Activated T-helper 1 cell treated with anti-CD3 and anti-CD28 coated beads, Interleukin-2, amount 50 U/mL, for 16 hours (primary cell): ENCODE measurements at regions not wholly inside any gene's neighbourhood (a gene's known extent, or its start where the extent isn't known, plus 50 kb on each side); places are given as distances from the start of the nearest gene placed in this dataset.
"Not testable (repeated sequence)": the region's sequence is repeated elsewhere in the genome, so short reads cannot be mapped to it uniquely, and the experiment has no call there.

ENCODE experiments used
- DNase-seq, 2 donors: peaks; one replicate each; pipeline ENCODE4 v3.0.0-alpha.2; 2020; ENCODE audit warnings: low read depth in 1 of 2, low spot score in 1 of 2

GRCh38 chr7:145805496-145805895, 311.1 kb upstream of the CNTNAP2 start:
- not testable (repeated sequence) for DNase-seq

- no peak for DNase-seq
These were observed 319.1 kb upstream of the CNTNAP2 start for GRCh38 chr7:145797507-145797906.

GRCh38 chr7:145795132-145795531, 321.5 kb upstream of the CNTNAP2 start:
- no peak for DNase-seq

DNA sequence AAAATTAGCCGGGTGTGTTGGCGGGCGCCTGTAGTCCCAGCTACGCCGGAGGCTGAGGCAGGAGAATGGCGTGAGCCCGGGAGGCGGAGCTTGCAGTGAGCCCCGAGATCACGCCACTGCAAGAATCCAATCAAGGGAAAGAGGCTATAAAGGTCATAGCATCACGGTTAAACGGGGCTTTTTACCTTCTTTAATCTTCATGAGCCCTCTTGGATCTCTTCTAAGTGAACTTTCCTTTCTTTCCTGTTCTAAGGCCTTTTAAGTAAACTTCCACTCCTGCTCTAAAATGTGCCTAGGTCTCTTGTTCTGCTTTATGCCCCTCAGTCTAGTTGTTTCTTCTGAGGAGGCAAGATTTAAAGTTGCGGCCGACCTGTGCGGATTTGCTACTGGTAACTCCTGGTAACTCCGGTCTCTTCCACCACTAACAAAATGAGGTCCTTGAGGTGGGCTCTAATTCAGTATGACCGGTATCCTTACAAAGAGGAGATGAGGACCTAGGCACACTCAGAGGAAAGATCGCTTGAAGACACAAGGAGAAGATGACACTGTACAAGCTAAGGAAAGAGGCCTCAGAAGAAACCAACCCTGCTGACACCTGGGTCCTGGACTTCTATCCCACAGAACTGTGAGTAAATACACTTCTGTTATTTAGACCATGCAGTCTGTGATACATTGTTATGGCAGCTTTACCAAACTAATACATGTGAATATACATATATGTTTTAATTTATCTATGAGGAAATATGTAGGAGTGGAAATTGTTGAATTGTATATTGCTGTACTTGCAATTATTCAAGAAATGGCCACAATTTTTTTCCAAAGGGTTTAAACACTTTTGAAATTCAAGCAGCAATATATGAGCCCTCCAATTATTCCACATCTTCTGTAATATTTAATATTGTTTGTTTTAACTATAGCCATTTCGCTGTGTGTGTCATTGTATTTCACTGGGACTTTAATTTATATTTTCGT, 331.5 kb upstream of the CNTNAP2 start:
- no peak for DNase-seq

- not testable (repeated sequence) for DNase-seq
These were observed 335.2 kb upstream of the CNTNAP2 start for GRCh38 chr7:145781388-145781787.

DNA sequence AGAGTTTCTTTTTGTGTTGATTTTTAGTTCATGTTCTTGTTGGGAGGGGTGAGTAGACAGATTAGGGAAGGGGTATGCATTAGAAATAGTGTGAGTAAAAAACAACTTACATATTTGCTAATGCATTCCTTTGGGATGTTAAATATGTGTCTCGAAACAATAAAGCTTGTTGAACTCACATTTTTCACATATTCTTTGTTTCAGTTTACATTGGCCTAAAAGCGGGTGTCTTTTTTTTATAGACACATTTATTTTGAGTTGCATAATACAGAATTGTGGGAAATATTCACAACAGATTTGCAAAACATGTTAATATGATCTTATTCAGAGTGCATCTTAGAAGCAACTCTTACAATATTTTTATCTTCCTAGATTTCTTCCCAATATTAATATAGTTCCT, 337.5 kb upstream of the CNTNAP2 start:
- DNase-seq: no peak

DNA sequence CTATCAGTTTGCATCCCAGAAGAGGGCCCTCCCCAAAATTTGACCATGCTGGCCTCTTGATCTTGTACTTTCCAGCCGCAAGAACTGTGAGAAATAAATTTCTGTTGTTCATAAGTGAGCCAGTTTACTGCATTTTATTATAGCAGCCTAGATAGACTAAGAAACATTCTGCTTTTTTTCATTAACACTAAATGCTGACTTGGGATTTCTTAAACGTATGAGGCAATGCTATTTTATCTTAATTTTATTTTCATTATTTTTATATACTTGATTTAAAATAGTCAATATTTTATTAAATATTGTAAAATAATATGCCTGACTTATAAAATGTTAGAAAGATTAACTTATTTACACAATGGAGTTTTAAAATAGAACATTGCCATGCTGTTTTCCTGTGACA, 341.8 kb upstream of the CNTNAP2 start:
- DNase-seq: no peak

- DNase-seq: no peak
These were observed 363.6 kb upstream of the CNTNAP2 start for GRCh38 chr7:145753004-145753403.

DNA sequence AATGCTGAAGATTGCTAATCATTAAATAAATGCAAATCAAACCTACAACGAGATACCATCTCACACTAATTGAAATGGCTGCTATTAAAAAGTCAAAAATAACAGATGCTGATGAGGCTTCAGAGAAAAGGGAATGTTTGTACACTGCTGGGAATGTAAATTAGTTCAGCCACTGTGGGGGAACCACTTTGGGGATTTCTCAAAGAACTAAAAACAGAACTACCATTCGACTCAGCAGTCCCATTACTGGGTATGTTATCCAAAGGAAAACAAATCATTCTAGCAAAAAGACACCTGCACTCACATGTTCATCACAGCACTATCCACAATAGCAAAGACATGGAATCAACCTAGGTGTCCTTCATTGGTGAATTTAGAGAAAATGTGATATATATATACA, 379.0 kb upstream of the CNTNAP2 start:
- no peak for DNase-seq

DNA sequence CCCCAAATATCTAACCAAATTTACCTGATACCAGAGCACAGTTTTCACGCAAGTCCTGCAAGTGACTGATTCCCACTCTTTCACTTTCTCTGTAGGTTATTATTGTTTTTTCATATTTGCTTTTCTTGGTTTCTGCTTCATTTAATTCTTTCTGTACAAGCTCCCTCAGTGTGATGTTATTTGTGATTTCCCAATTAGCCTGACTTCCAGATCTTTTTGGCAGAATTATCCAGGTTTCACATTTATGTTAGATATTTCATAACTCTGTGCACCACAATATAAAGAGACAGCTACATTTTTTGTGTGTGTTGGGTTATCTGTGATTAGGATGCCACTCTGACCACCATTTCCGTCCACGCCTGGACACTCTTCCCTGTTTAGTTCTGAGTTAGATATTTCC, 381.5 kb upstream of the CNTNAP2 start:
- DNase-seq: no peak

GRCh38 chr7:145732521-145732920, 384.1 kb upstream of the CNTNAP2 start:
- no peak for DNase-seq

- DNase-seq: no peak
These were observed 386.9 kb upstream of the CNTNAP2 start for GRCh38 chr7:145729691-145730090.

DNA sequence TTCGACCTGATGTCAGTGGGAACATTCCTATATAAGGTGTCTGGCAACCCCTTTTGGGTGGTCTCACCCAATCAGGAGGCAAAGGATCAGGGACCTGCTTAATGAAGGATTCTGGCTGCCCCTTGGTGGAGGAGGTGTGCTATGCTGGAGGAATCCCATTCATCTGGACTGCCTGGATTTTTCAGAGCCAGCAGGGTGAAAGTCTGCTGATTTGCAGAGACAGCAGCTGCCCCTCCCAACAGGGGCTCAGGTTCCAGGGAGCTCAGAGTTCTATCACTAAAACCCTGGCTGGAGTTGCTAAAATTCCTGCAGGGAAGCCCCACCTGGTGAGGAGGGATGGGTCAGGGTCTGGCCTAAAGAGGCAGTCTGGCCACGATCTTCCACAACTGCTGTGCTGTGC, 398.5 kb upstream of the CNTNAP2 start:
- no peak for DNase-seq

GRCh38 chr7:145700488-145700887, 416.1 kb upstream of the CNTNAP2 start:
- DNase-seq: no peak

GRCh38 chr7:145698526-145699262, 417.9 kb upstream of the CNTNAP2 start:
- DNase-seq: no peak

DNA sequence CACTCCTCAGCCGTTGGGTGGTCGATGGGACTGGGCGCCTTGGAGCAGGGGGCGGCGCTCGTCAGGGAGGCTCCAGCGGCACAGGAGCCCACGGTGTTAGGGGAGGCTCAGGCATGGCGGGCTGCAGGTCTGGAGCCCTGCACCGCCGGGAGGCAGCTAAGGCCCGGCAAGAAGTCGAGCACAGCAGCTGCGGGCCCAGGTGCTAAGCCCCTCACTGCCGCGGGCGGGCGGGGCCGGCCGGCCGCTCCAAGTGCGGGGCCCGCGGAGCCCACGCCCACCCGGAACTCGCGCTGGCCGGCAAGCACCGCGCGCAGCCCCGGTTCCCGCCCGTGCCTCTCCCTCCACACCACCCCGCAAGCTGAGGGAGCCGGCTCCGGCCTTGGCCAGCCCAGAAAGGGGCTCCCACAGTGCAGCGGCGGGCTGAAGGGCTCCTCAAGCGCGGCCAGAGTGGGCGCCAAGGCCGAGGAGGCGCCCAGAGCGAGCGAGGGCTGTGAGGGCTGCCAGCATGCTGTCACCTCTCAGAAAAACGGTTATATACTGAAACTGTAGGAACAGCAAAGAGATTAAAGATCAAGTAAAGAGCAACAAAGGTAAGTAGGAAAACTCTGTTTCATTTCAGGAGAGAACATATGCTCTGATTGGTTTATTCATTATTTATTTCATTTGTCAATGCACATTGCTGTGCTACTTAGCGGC, 419.0 kb upstream of the CNTNAP2 start:
- DNase-seq: not testable (repeated sequence)

- no peak for DNase-seq
These were observed 420.5 kb upstream of the CNTNAP2 start for GRCh38 chr7:145696071-145696470.

DNA sequence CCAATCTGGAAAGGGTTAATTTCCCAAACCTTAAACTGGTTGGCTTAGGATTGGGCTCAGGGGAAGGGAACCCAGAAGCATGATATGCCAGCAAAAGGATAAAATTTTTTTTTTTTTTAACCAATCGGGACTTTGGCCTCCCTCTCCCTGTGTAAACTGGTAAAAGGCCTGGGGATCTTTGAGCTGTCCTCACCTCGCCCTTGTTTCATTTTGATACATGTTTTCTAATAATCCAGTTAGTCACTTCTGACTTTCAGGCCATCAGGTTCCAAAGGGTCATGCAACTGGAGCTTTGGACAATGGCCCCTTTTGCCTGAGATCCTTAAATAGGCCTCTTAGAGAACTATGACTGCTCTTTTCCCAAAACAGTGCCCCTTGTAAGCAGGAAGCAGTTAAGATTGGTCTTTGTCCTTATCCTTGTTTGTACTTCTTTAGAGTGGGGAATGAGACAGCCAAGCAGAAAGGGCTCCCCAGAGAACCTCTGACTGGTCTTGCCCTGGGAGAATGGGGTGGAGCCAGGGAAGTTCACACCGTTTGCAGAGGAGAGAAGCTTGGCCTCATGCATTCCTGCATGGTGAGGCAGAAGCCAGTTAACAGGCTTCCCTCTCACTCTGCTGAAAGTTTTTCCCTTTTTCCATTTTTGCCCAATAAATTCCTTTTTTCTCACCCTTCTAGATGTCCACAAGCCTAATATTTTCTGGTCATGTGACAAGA, 424.2 kb upstream of the CNTNAP2 start:
- DNase-seq: no peak

DNA sequence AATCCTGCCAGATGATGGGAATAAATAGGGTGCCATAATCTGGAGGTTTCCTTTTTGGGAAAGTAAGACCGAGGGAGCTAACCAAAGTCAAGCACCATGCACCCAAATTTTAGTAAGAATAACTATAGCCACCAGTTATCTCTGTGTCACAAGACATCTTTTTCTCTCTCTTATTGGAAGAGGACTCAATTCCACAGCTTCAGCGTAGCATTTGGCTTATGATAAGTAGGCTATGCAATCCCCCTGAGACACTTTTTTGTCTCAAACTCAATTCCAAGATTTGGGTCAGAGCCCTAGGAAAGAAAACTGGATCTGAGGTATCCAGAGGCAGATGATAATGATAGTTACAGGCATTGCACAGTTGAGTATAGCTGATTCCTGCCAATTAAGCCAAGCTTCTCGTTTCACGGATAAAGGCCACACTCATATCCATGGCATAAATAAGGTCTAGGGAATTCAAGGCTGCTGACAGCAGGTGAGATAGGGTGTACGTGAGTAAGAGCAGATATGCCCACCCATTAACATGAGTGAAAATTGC, 425.2 kb upstream of the CNTNAP2 start:
- no peak for DNase-seq

GRCh38 chr7:145681646-145682045, 435.0 kb upstream of the CNTNAP2 start:
- DNase-seq: no peak

DNA sequence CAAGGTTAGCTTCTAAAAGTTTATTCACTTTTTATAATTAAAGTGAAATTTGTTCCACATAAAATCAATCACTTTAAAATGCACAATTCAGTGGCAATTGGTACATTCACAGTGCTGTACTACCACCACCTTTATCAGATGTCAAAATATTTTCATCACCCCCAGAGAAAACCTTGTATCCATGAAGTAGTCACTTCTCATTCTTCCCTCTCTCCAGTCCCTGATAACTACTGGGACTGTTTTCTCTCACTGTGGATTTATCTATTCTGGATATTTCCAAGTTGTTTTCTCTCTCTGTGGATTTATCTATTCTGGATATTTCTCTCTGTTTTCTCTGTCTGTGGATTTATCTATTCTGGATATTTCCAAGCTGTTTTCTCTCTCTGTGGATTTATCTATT, 435.4 kb upstream of the CNTNAP2 start:
- no peak for DNase-seq
